ENCODE measurements at regions not wholly inside any gene's neighbourhood (a gene's known extent, or its start where the extent isn't known, plus 50 kb on each side); places are given as distances from the start of the nearest gene placed in this dataset.

DNA sequence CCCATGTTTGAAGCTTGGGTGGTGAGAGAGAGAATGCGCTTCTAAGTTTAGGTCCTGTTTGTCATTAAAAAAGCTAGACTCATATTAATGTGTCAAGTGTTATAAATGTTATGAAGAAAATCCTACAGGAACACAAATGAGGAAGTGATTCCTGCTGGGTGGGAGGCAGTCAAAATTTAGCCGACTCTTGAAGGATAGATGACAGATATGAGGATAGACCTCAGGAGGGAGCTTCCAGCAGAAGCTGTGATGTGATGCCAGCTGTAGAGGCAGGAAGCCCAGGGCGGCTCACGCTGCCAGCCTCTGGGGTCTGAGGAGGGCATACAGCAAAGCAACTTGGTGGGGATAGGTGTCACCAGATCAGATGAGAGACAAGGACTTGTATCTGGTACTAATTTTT, 74.7 kb upstream of the ADAMTS16 start:
- no peak for TF ChIP-seq POLR2A (IDR thresholded peaks at IDR 0.05)
- TF ChIP-seq CTCF (IDR thresholded peaks at IDR 0.05) = no peak
